Activated CD8-positive, alpha-beta T cell treated with anti-CD3 and anti-CD28 coated beads for 36 hours (primary cell): ENCODE measurements at regions not wholly inside any gene's neighbourhood (a gene's known extent, or its start where the extent isn't known, plus 50 kb on each side); places are given as distances from the start of the nearest gene placed in this dataset.

Experiments used
- ATAC-seq: fragments of 200-7000 bp; cut with Tn5 transposase; one replicate; pipeline ENCODE4 v1.10.0; 2021; ENCODE audit warnings: mild to moderate bottlenecking, moderate library complexity
- CTCF ChIA-PET: fragments of 350-600 bp; sonication (Branson Sonifier 250); formaldehyde crosslinking; loops from one replicate; lab custom pipeline; 2021; ENCODE audit warnings: antibody characterized with exemption; lab: Charles Lee
- POLR2A ChIA-PET: fragments of 350-600 bp; sonication (Branson Sonifier 250); formaldehyde crosslinking; loops from one replicate; lab custom pipeline; 2021; ENCODE audit warnings: antibody characterized with exemption; lab: Charles Lee
- DNase-seq: peaks from one replicate; pipeline ENCODE4 v3.0.0-alpha.2; 2020
- H3K27ac Mint-ChIP-seq: one replicate; pipeline ENCODE4 v1.8.0; 2021; ENCODE audit warnings: mild to moderate bottlenecking, mixed read lengths
- H3K27me3 Mint-ChIP-seq: one replicate; pipeline ENCODE4 v1.8.0; 2021; ENCODE audit warnings: mixed read lengths
- H3K36me3 Mint-ChIP-seq: one replicate; pipeline ENCODE4 v1.8.0; 2021; ENCODE audit warnings: low read depth, mixed read lengths
- H3K4me1 Mint-ChIP-seq: one replicate; pipeline ENCODE4 v1.8.0; 2021; ENCODE audit warnings: low read depth, mixed read lengths
- H3K4me3 Mint-ChIP-seq: one replicate; pipeline ENCODE4 v1.8.0; 2021; ENCODE audit warnings: mild to moderate bottlenecking, moderate library complexity, mixed read lengths
- H3K9me3 Mint-ChIP-seq: one replicate; pipeline ENCODE4 v1.8.0; 2021; ENCODE audit warnings: mixed read lengths
- intact Hi-C: fragments of 100-400 bp; cut with micrococcal nuclease; formaldehyde crosslinking; loops from one replicate; pipeline ENCODE4 v1.10.0; 2022
- TF ChIP-seq, protein P1 (sequence below): fragments of 200-600 bp; IDR thresholded peaks from one replicate; pipeline ENCODE4 v1.8.0; 2022; ENCODE audit warnings: antibody characterized with exemption, mild to moderate bottlenecking

DNA sequence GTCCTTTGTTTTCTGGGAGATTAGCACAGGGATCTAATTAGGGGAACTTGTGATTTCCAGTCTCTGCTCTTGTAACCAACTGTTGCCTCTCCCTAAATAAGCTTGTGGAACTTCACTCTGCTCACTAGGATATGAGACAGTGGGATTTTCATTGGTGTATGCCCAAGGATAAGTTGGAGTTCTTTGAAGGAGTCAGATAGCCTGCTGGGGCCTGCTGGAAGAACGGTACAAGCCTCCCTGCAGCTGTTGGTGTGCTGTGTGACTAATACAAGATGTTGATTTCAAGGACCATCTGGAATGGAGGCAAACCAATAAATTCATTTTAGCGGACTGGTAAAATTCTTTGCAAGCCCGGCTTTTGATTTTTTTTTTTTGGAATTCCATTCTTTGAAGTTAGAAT, 167.0 kb downstream of the AASDH start:
- Mint-ChIP-seq H3K9me3 (no peaks in the 10 kb centered on the region), H3K27me3 (peaks cover 4% of the 10 kb centered on the region), H3K4me1 (no peaks in the 10 kb centered on the region), H3K4me3 (no peak overlapping the region), H3K27ac (no peak overlapping the region), H3K36me3 (no peaks in the 10 kb centered on the region)
- ChIA-PET POLR2A (no interaction called here), CTCF (no interaction called here)
- ATAC-seq (no peak), DNase-seq (no peak)
- TF ChIP-seq, protein P1, sequence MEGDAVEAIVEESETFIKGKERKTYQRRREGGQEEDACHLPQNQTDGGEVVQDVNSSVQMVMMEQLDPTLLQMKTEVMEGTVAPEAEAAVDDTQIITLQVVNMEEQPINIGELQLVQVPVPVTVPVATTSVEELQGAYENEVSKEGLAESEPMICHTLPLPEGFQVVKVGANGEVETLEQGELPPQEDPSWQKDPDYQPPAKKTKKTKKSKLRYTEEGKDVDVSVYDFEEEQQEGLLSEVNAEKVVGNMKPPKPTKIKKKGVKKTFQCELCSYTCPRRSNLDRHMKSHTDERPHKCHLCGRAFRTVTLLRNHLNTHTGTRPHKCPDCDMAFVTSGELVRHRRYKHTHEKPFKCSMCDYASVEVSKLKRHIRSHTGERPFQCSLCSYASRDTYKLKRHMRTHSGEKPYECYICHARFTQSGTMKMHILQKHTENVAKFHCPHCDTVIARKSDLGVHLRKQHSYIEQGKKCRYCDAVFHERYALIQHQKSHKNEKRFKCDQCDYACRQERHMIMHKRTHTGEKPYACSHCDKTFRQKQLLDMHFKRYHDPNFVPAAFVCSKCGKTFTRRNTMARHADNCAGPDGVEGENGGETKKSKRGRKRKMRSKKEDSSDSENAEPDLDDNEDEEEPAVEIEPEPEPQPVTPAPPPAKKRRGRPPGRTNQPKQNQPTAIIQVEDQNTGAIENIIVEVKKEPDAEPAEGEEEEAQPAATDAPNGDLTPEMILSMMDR: no peak
- intact Hi-C loops: no loop called here

DNA sequence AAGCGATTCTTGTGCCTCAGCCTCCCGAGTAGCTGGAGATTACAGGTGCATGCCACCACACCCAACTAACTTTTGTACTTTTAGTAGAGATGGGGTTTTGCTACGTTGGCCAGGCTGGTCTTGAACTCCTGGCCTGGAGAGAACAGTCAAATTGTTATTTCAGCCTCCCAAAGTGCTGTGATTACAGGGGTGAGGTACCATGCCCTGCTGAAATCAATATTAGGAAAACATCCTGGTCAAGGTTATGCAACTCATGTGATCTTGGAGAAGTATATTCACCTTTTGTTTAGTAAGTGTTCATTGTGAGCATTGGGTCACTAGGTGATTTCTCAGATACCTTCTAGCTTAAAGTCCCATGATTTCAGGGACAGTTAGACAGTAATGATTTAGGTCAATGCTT, 167.8 kb downstream of the AASDH start:
- ATAC-seq: no peak
- Mint-ChIP-seq H3K27ac (no peak overlapping the region), H3K4me3 (no peak overlapping the region), H3K27me3 (peaks cover 4% of the 10 kb centered on the region), H3K36me3 (no peaks in the 10 kb centered on the region), H3K4me1 (no peaks in the 10 kb centered on the region), H3K9me3 (no peaks in the 10 kb centered on the region)
- ChIA-PET CTCF (no interaction called here), POLR2A (no interaction called here)
- TF ChIP-seq, protein P1: no peak
- no peak for DNase-seq
- intact Hi-C loops: no loop called here

DNA sequence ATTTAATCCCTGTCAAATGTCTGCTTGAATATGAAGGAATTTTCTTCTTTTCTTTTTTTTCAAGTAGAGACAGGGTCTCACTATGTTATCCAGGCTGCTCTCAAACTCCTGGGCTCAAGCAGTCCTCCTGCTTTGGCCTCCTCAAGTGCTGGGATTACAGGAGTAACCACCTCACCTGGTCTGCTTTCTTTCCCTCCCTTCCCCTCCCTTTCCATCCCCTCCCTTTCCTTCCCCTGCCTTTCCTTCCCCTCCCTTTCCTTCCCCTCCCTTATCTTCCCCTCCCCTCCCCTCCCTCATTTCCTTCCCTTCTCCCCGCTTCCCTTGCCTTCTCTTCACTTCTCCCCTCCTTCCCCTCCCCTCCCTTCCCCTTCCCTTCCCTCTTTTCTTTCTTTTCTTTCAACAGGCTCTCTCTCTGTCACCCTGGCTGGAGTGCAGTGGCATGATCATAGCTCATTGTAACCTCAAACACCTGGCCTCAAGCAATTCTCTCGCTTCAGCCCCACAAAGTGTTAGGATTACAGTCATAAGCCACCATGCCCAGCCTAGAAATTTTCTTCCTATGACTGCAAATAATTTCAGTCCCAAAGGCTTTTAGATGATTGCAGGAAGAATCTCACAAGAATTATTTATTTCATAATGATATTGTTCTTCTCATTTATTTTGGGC, 168.9 kb downstream of the AASDH start:
- H3K27ac Mint-ChIP-seq: no peak overlapping the region
- no peaks in the 10 kb centered on the region for H3K9me3 Mint-ChIP-seq
- TF ChIP-seq, protein P1: no peak
- intact Hi-C loops: no loop called here
- H3K36me3 Mint-ChIP-seq: no peaks in the 10 kb centered on the region
- DNase-seq: no peak
- H3K4me3 Mint-ChIP-seq: no peak overlapping the region
- CTCF ChIA-PET: no interaction called here
- POLR2A ChIA-PET: no interaction called here
- H3K27me3 Mint-ChIP-seq: peaks cover 4% of the 10 kb centered on the region
- no peaks in the 10 kb centered on the region for H3K4me1 Mint-ChIP-seq
- ATAC-seq: no peak

DNA sequence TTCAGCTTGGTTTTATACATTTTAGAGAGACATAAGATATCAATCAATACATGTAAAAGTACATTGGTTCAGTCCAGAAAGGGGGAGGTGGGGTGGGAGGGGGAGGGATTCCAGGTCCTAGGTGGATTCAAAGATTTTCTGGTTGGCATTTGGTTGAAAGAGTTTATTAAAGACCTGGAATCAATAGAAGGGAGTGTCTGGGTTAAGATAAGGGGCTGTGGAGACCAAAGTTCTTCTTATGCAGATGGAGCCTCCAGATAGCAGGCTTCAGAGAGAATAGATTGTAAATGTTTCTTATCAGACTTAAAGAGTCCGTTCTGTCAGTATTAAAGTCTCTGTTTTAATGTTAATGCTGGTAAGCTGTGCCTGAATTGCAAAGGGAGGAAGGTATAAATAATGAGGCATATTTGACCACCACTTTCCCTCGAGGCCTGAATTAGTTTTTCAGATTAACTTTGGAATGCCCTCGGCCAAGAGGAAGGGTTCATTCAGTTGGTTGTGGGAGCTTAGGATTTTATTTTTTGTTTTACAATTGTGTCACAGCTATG, 169.9 kb downstream of the AASDH start:
- Mint-ChIP-seq H3K27ac (no peak overlapping the region), H3K9me3 (no peaks in the 10 kb centered on the region), H3K36me3 (no peaks in the 10 kb centered on the region), H3K4me1 (no peaks in the 10 kb centered on the region), H3K4me3 (no peak overlapping the region), H3K27me3 (peaks cover 4% of the 10 kb centered on the region)
- no peak for DNase-seq
- POLR2A ChIA-PET: interaction anchor here (0.6 kb wide), 1 partner anchor 41 kb away, joined by 3 read pairs; no protein-coding TSS in a partner anchor
- CTCF ChIA-PET: no interaction called here
- TF ChIP-seq, protein P1: no peak
- intact Hi-C loops: no loop called here
- no peak for ATAC-seq

DNA sequence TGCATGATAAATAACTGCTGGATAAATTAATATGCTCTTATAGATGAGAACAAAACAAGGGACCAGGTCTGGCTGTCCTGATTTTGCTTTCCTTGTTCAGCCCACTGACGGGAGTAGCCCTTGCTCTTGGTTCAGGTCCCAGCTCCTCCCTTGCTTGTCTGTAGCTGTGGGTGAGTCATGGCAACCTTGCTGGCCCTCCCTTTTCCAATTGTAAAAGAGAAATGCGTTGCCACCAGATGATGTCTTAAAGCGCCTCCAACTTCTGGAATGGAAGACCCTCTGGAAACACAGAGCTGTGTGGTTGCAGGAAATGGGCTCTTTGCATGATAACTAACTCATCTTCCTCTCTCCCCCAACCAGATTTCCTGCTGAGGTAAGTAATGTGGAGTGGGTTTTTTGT, 171.4 kb downstream of the AASDH start:
- H3K4me3 Mint-ChIP-seq: no peak overlapping the region
- H3K4me1 Mint-ChIP-seq: no peaks in the 10 kb centered on the region
- intact Hi-C loops: no loop called here
- peaks cover 4% of the 10 kb centered on the region for H3K27me3 Mint-ChIP-seq
- ATAC-seq (no peak), DNase-seq (no peak)
- CTCF ChIA-PET: interaction anchor here (0.6 to 0.7 kb wide), 2 partner anchors 15 to 247 kb away, joined by 3 read pairs; no protein-coding TSS in a partner anchor
- no peaks in the 10 kb centered on the region for H3K36me3 Mint-ChIP-seq
- H3K9me3 Mint-ChIP-seq: peaks cover 7% of the 10 kb centered on the region
- no peak overlapping the region for H3K27ac Mint-ChIP-seq
- TF ChIP-seq, protein P1: no peak
- POLR2A ChIA-PET: no interaction called here
